Adrenal gland (tissue), 5 donors: ENCODE measurements at regions not wholly inside any gene's neighbourhood (a gene's known extent, or its start where the extent isn't known, plus 50 kb on each side); places are given as distances from the start of the nearest gene placed in this dataset.

Experiments
- CTCF ChIP-seq, 6 experiments: fragments of 450-650 bp in 4 of 6; fragments of 200-600 bp in 2 of 6; sonication (generic) in 1 of 6; IDR thresholded peaks; 1 replicate in 5 of 6; 2 replicates in 1 of 6; pipeline versions ENCODE4 v1.5.1 to v1.8.0; 2016 to 2021; ENCODE audit warnings: antibody characterized with exemption in 6 of 6, mild to moderate bottlenecking in 2 of 6, moderate library complexity in 1 of 6
- POLR2A ChIP-seq, 2 donors: fragments of 450-650 bp; IDR thresholded peaks; one replicate each; pipeline ENCODE4 v1.6.1; 2017; ENCODE audit warnings: antibody characterized with exemption in 2 of 2, mild to moderate bottlenecking in 2 of 2, moderate library complexity in 1 of 2
- donor health status: DM: no; HTN: no; CAD: no.

- TF ChIP-seq CTCF (IDR thresholded peaks at IDR 0.05) (no peak), POLR2A (IDR thresholded peaks at IDR 0.05) (no peak)
Observed at GRCh38 chr10:84896909-84897308, 568.5 kb downstream of the CCSER2 start.
